ENCODE measurements at regions not wholly inside any gene's neighbourhood (a gene's known extent, or its start where the extent isn't known, plus 50 kb on each side); places are given as distances from the start of the nearest gene placed in this dataset.

DNA sequence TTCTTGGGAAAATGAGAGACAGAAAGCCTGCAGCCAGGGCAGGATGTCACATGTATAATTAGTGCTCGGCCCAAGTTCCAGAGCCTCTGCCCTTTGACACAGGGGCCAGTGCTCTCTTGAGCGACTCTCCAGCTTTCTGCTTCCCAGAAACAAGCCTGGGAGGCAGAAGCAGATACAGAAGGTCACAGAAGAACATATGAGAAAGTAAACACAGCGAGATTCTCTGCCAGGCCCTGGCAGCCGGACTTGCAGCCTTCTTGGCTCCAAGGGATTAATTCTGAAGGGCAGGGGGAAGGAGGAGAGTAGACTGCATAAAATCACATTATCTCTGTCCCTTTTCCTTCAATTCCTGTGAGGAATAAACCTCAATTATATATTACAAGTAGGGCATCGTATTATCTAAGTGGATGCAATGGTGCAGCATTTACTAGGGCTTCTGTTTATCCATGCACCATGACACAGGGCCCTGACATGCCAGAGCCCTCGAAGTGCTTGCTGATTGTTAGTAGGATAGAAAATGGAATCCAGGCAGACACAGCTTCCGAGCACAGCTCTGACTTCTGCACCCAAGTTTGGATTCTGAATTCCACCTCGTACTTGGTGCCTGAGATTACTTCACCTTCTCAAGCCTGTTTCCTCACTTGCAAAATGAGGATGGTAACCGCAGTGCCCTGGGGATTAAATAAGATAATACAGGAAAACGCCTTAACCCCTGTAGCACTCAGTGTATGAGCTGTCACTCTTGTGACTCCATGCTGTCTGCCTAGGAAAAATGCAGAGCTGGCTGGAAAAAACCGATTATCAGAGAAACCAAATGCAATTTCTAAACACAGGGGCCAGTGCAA, 536.5 kb downstream of the TNS3 start:
- TF ChIP-seq, protein P1, sequence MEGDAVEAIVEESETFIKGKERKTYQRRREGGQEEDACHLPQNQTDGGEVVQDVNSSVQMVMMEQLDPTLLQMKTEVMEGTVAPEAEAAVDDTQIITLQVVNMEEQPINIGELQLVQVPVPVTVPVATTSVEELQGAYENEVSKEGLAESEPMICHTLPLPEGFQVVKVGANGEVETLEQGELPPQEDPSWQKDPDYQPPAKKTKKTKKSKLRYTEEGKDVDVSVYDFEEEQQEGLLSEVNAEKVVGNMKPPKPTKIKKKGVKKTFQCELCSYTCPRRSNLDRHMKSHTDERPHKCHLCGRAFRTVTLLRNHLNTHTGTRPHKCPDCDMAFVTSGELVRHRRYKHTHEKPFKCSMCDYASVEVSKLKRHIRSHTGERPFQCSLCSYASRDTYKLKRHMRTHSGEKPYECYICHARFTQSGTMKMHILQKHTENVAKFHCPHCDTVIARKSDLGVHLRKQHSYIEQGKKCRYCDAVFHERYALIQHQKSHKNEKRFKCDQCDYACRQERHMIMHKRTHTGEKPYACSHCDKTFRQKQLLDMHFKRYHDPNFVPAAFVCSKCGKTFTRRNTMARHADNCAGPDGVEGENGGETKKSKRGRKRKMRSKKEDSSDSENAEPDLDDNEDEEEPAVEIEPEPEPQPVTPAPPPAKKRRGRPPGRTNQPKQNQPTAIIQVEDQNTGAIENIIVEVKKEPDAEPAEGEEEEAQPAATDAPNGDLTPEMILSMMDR (conservative IDR thresholded peaks at IDR 0.05; ENCODE audit: low read length) = no peak
- no peak for TF ChIP-seq EZH2phosphoT487 (IDR thresholded peaks at IDR 0.05; ENCODE audit: borderline replicate concordance)
